NCI-H187 treated with DMSO at 0.1 percent for 48 hours (cell line): ENCODE measurements at regions not wholly inside any gene's neighbourhood (a gene's known extent, or its start where the extent isn't known, plus 50 kb on each side); places are given as distances from the start of the nearest gene placed in this dataset.
"Not testable (repeated sequence)": the region's sequence is repeated elsewhere in the genome, so short reads cannot be mapped to it uniquely, and the experiment has no call there.

Experiments used
- DNase-seq: peaks from one replicate; lab custom pipeline; 2025; lab: John Stamatoyannopoulos, UW

DNA sequence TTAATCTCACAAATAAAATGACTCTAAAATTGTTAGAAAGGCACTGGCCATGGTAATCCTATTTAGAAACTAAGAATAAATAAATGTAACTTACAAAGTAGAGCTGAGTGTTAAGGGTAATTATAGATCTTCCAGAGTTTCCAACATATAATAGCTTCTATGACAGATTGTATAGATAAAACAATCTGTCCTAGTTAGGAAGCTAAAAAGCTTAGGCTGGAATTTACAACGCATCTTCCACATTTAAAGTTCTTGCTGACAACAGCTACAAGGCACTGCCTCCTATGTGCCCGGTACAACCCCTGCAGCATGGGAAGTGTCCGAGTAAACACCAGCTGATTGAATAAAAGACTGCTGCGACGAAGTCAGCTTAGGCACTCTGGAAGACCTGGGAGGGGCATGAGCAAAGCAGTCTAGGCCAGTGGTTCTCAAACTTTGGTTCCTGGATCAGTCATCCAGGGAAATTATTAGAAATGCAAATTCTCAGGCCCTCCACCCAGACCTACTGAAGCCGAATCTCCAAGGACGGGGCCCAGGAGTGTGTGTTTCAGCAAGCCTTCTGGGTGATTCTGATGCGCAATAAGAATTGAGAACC is 635.6 kb upstream of the TBX3 start:
- no peak for DNase-seq

DNA sequence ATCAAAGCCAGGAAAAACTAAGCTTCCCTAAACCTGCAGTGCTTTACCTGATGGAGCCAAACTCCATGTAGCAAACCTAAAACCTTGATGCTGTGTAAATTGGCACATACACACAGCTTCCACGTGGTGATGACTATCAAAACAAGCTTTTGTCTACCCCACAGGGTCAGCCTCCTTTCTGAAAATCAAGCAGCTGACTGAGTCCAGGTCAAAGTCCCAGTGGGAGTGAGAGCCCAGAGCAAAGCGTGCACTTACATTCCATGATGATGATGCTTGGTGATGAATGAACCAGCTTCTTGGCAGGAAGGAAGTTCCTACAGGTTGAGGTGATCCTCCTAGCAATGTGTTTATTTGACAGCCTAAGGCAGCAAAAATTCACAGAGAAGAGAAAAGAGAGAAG is 630.0 kb upstream of the TBX3 start:
- no peak for DNase-seq

DNA sequence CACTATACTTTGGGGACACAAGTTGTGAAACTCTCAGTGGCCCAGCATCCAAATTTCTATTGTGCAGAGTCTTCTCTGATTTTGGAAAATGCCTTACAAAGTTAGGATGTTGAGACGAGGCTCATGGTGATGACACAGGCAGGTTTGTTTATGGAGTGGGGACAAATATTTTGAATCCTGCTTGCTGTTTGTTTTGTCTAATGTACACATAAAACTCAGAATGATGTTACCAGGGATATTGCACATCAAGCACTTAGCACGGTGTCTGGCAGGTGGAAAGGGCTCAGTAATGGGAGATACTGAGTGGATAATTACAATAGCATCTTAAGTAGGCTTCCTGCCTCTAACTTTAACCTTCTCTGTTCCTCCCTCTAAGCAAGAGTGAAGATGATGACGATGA is 628.9 kb upstream of the TBX3 start:
- DNase-seq: no peak

DNA sequence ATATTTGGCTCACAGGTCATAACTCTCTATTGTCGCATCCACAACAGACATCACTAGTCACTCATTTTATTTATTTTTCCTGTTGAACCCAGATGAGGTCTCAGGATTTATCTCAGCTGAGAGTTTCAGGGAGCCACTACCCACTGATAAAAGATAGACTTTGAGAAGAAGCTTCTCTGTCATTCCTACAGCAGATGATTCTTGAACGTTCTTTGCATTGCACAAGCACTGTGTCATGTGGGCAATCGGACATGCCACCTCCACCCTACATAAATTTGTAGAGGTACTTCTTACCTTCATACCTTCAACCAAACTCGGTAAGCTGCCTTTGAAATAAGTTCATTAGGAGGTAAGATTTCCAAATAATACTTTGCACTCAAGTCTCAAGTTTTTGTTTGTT is 627.9 kb upstream of the TBX3 start:
- DNase-seq: no peak

DNA sequence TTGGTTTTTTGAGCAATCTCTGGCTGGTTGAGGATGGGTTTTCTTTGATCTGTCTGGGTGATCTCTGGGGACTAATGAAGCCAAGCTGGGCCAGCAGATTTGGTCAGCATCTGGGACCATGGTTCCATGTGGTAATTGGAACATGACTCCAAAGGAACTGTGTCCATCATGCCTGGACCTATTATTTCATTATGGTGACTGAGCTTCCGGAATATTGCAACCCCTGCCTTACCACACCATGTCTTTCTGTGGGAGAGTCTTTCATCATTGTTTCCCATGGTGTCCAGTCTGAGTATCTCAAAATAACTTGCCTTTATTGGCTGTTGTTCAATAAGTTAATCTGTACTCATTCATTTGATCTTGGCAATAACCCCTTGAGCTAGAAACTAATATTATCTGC is 624.9 kb upstream of the TBX3 start:
- DNase-seq: no peak

DNA sequence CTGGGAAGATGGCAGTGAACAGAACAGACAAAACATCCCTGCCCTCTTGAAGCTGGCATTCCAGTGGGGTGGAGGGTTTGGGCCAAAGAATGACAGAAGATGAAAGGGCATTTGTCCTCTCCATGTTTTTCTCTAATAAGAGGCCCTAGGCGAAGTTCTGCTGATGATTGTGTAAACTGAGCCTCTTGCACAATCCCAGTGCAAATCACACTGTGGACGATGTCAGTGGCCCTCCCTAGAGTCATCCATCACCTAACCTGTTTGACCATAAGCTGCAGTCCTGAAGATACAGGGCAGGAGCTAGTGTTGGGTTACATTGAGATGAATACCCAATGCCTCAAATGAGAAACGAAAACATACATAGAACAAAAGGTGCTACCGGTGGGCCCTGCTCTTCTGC is 622.4 kb upstream of the TBX3 start:
- DNase-seq: no peak

DNA sequence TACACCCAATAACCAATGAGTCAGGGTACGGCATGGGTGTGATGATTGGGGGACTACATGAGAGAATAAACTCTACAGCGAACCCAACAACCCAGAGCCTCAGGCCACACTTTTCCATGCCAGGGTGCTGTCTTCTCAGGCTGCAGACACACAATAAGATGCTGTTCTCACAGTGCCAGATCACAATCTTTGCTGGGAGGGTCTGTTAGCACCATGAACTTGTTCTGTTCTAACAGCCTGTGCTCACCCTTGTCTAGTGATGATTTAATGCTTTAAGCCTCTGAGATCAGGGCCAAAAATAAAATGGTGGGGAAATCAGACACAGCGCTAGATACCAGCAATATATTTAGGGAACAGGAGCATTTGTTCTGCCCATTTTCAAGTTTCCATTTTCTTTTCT is 621.9 kb upstream of the TBX3 start:
- DNase-seq: no peak

DNA sequence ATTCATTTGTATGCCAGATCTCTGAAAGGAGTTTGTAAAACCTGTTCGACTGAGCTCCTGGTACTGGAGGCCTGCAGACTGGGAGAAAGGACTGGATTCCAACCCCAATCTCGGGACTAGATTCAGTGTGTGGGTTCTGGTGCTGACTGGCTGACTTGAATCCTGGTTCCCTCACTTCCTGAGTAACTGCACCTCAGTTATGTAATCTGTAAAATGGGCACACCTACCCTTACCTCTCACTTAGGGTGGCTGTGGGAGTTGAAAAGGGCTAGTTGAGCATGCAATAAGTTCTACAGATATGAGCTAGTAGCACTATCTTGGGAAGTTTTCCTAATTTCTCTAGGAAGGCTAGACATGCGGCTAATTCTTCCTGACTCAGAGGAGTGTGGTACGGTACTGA is 621.3 kb upstream of the TBX3 start:
- DNase-seq: no peak

DNA sequence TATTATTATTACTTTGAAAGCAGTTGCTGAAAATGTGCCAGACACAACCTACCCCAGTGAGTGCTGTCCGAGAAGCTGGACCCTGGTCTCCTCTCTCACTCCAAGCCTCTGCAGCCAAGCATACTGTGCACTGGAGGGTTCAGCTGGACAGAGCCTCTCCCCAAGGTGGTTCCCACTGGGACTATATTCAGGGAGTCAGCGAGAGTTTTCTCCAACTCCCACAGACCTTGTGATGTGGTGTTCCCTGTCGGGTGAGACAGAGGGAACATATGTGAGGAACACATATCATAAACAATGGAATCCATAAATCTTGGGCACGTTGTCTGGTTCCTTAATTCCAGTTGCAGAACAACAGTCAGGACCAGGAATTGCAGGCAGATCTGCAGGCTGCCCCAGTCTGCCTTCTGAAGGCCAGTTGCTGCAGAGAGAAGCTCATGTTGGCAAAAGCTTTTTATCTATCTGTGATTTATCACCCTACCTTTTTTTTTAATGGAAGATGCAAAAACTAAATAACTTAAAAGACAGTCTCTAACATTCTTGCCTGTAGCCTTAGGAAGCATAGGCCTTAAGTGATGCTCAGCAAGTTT is 619.8 kb upstream of the TBX3 start:
- DNase-seq: no peak

DNA sequence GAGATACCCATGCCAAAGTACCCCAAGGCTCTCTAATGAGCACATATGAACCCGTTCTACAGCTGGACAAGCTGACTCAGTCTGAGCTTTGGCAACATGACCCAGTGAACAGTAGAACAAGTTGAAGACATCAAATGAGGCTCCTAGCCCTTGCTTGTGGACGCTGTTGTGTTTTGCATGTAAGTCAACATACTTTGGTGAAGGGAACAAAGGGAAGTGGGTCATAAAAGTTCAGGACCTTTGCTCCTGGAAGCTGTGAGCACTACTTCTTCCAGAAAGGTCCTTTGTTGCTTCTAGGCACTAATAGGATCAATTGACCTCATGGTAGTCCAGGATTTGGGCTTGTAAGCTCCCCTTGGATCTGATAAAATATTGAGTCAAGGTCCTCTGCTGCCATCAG is 613.5 kb upstream of the TBX3 start:
- DNase-seq: no peak

DNA sequence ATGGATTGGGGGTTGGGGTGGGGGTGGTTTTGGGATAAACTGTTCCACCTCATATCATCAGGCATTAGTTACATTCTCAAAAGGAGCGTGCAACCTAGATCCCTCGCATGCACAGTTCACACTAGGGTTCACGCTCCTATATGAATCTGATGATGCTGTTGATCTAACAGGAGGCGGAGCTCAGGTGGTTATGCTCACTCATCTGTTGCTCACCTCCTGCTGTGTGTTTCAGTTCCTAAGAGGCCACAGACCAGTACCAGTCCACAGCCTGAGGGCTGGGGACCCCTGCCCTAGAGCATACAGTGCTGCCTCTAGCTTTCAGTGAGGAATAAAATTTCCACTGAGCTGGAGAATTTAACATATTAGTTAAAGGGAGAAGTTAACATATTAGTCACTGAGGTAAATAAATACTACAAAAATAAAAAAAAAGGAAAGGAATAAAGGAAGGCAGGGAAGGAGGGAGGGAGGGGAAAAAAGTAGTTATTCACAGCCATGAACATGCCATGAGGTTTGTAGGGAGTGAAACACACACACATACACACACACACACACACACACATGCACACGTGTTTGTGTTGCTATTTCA is 612.7 kb upstream of the TBX3 start:
- no peak for DNase-seq

DNA sequence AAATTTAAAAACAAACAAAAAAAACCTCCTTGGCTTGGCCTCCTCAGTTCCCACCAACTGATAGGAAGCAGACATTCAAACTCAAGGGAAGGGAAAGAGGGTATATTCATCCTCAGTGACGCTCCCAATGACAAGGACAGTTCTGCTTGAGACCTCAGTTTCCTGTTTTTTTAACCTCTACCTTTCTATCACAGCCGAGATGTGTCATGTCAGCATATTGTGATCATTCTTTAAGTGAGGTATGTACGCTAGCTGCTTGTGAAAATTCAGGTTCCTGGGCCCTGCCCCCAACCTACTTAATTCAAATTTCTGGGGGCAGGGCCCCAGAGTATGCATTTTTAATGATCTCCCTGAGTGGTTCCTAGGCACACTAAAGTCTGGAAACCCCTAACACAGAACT is 611.9 kb upstream of the TBX3 start:
- DNase-seq: no peak

DNA sequence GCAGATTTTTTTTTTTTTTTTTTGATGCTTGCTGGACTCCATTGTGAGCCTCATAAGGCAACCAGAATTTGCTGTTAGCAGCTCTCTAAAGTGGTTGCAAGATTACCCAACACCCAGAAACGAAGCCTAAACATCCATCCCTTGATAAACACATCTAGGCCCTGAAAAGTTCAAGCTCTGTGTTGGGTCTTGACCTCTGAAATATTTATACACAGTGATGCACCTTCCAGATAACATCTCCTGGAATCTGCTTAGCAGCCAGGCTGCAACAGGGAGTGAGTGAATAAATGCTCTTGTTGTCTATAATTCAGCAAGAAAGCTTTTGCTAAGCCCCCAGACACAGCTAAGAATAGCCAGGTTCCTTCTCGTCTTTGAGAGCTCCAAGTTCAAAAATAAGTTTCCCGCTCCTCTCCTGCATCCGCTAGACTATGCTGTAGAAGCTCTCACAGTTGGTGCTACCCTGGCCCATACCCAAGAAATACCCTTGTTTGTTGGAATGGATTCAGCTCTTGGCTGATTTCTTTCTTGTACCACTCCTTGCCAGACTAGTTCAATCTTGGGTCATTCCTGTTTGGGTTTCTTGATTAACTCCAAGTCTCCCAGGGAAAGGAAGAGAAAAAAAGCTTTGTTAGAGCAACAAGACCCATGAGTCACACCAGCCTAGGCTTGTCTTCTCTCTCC is 610.6 kb upstream of the TBX3 start:
- DNase-seq: no peak

DNA sequence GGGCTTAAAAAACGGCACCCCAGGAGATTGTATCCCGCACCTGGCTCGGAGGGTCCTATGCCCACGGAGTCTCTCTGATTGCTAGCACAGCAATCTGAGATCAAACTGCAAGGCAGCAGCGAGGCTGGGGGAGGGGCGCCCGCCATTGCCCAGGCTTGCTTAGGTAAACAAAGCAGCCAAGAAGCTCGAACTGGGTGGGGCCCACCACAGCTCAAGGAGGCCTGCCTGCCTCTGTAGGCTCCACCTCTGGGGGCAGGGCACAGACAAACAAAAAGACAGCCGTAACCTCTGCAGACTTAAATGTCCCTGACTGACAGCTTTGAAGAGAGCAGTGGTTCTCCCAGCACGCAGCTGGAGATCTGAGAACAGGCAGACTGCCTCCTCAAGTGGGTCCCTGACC is 601.5 kb upstream of the TBX3 start:
- DNase-seq: not testable (repeated sequence)

DNA sequence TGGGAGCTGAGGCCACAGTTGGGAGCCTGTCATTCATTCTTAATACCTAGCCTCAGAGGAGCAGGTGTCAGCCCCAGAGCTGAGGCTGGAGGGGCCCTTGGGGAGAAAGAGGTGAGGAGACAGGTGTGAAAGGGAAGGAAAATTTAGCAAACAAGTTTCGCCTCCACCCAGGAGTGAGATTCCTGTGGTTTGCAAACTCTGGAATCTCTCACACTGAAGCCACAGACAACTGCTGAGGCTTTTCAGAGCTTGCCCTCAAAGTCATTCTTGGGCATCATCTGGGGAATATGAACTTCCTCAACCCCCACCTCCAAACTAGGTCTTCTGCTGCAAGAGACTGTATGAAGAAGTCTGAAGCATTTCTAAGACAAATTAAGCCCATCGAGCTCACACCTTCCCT is 589.5 kb upstream of the TBX3 start:
- no peak for DNase-seq

DNA sequence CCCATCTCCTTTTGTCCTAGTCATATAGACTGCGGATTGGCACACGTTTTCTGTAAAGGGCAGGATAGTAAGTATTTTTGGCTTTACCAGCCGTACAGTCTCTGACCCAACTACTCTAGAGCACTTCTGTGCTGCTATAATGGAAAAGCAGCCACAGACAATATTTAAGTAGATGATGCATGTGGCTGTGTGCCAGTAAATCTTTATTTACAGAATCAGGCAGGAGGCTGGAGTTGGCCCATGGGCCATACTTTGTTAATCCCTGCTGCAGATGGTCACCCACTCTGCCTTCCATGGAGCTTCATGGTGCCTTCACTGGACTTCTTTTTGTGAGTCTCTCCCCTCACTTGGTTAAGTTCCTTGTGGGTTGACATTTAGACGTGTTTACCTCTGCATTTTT is 584.5 kb upstream of the TBX3 start:
- no peak for DNase-seq

DNA sequence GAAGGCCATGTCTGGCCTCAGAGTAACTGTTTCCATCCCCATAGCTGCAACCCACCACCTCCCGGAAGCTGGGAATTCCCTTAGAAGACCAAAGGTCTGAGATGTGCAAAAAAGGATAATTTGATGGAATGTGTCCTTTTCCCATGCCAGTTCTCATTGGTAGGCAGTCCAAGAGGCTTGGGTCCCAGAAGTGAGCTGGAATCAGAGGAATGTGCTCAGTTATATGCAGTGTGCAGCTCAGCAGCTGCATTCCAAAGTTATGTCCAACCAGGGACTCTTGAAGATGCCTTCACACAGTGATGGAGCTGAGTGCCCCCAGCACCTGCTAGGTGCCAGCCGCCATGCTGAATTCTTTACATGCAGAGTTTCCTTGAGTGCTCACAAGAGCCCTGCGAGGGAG is 583.9 kb upstream of the TBX3 start:
- no peak for DNase-seq

DNA sequence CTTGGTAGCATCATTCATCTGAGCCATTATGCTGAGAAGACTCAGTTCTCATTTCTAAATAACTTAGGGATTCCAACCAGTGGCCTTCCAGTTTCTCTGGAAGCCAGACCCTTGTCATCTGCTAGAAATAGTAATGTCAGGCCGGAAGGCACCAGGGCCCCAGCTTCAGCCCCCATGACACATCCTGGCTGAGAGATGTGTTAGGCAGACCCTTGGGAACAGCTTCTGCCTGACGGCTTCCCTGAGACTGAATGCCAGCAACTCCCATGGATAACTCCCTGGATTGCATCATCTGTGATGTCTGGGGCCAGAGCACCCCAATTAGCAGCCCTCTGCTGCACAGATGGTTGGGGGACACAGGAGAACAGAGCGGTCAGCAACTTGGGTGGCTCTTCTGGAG is 583.5 kb upstream of the TBX3 start:
- no peak for DNase-seq

DNA sequence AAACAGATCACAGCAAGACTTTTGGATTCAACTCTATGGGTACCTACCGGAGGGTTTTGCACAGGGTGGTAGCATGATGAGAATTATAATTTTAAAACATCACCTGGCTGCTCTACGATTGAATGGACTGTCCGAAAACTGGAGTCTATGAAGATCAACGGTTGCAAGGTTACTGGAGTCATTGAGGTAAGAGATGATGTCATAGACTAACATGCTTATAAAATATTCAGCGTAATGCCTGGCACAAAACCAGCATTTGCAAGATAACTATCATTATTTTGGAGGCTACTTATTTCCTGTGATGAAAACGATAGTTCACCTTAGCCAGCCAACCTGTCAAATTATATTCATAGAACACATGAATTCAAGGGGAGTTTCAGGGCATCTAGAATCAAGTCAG is 580.6 kb upstream of the TBX3 start:
- no peak for DNase-seq

DNA sequence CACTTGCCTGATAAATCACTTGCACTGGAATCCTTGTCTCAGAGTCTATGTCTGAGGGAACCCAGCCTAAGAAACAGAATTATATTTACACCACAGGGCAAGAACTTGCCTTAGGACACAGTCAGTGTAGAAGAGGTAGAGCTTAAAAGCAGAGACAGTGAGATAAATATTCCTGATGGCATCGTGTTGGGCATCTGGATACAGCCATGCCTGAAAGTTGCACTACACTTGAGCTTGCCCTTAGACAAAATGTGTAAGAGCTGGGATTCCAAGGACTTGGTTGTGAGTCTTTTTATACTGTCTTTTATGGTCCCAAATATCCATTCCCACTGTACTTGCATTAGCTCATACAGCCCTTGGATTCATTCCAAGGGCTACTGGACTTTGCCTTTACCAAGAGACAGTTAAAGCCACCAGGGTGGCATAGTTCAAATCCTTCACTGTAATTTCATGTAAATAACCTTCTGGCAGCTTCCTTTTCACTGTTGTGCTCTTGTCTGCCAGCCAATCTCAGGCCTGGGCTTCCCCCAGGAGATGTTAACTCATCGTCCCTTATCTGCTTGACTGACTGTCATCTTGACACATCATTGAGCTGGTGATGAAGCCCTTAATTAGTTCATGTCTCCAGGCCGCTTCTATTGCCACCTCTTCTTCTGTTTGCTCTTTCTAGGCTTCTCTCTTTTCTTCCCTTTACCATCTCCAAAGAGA is 577.9 kb upstream of the TBX3 start:
- peak; percentile 21 for DNase-seq

DNA sequence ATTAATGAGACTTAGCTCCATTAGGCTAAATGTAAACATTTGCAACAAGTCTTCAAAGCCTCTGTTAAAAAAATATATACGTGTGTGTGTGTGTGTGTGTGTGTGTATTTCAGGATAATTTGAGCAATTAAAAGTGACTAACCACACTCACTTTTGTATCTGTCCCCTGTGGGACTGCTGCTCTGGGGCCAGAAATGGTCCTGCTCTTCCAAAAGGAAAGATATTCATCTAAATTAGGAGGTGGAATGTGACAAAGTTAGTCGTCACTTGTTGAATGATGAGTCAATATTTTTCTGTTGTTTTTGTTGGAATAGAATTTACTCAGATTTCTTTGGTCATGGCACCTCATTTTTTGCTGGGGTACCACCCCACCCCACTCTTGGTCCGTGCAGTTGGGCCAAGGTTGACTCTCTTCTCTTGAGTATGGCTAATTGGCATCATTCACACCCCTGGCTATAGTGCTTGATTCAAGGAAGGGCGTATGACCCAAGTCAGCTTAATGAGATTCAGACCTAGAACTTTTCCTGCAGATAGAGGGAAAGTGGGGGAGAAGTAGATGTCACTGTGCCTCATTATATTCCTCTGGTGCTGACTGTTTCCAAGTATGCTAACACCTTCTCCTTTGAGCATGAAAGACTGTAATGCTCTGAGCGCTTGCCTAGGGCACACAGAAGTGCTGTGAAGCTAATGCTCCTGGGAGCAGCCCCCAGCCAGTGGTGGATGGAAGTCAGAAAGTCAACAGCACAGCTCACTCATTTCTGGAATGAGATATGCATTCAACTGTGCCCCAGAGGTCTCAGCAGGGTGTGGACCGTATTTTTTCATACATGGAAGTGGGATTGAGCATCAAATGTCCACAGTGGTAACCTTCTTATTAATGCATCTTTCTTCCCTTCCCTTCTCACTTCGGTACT is 577.0 kb upstream of the TBX3 start:
- no peak for DNase-seq
